GM19372 (cell line): ENCODE measurements at regions not wholly inside any gene's neighbourhood (a gene's known extent, or its start where the extent isn't known, plus 50 kb on each side); places are given as distances from the start of the nearest gene placed in this dataset.

Source experiments
- ATAC-seq: cut with Tn5 transposase; IDR thresholded peaks from one replicate; pipeline ENCODE4 v1.9.1; 2021; ENCODE audit warnings: mild to moderate bottlenecking, low read depth, moderate library complexity; ENCODE audit not compliant: unreplicated experiment

GRCh38 chr2:173419506-173419905 lies 64.8 kb downstream of the CDCA7 start:
- ATAC-seq, result no peak

- no peak for ATAC-seq
Measured at GRCh38 chr2:173424886-173425285, 70.2 kb downstream of the CDCA7 start.

GRCh38 chr2:173427887-173428668 lies 73.4 kb downstream of the CDCA7 start:
- no peak for ATAC-seq

GRCh38 chr2:173431191-173431590 lies 76.5 kb downstream of the CDCA7 start:
- ATAC-seq, result no peak

- ATAC-seq, result no peak
Measured at GRCh38 chr2:173432049-173432754, 77.5 kb downstream of the CDCA7 start.

- ATAC-seq, result no peak
Measured at GRCh38 chr2:173434762-173435569, 80.3 kb downstream of the CDCA7 start.

- ATAC-seq, result no peak
Measured at GRCh38 chr2:173435574-173435973, 80.9 kb downstream of the CDCA7 start.

GRCh38 chr2:173436088-173436487 lies 81.4 kb downstream of the CDCA7 start:
- no peak for ATAC-seq

GRCh38 chr2:173441222-173441621 lies 86.5 kb downstream of the CDCA7 start:
- ATAC-seq, result no peak

- no peak for ATAC-seq
Measured at GRCh38 chr2:173442542-173442941, 87.9 kb downstream of the CDCA7 start.

GRCh38 chr2:173446722-173447121 lies 92.0 kb downstream of the CDCA7 start:
- ATAC-seq, result no peak

GRCh38 chr2:173448938-173449471 lies 94.3 kb downstream of the CDCA7 start:
- ATAC-seq, result peak; percentile 61

- peak; percentile 56 for ATAC-seq
Measured at GRCh38 chr2:173451118-173451517, 96.4 kb downstream of the CDCA7 start.

GRCh38 chr2:173451941-173452340 lies 97.3 kb downstream of the CDCA7 start:
- ATAC-seq, result no peak

GRCh38 chr2:173452416-173452815 lies 97.7 kb downstream of the CDCA7 start:
- ATAC-seq, result no peak

- no peak for ATAC-seq
Measured at GRCh38 chr2:173456960-173457359, 102.3 kb downstream of the CDCA7 start.

GRCh38 chr2:173457366-173457765 lies 102.7 kb downstream of the CDCA7 start:
- no peak for ATAC-seq

GRCh38 chr2:173458991-173459780 lies 104.5 kb downstream of the CDCA7 start:
- ATAC-seq, result no peak

- no peak for ATAC-seq
Measured at GRCh38 chr2:173462892-173463840, 108.5 kb downstream of the CDCA7 start.
